Endothelial cell of umbilical vein (primary cell): ENCODE measurements at regions not wholly inside any gene's neighbourhood (a gene's known extent, or its start where the extent isn't known, plus 50 kb on each side); places are given as distances from the start of the nearest gene placed in this dataset.

Source experiments
- BruUV-seq: library from RNA; stranded (reverse); fragments of 400-500 nt; replicated peaks from 2 replicates; lab custom pipeline; 2021; lab: Mats Ljungman, UMichigan
- CTCF ChIA-PET: fragments of 300-600, 350-600 bp; sonication (Branson Sonifier 250); formaldehyde crosslinking; loops from one replicate; lab custom pipeline; 2021; ENCODE audit warnings: antibody characterized with exemption, inconsistent platforms; lab: Charles Lee
- POLR2A ChIA-PET: fragments of 300-600, 350-600 bp; sonication (Branson Sonifier 250); formaldehyde crosslinking; loops from one replicate; lab custom pipeline; 2021; ENCODE audit warnings: antibody characterized with exemption, inconsistent platforms; lab: Charles Lee
- DNase-seq: peaks from one replicate; pipeline ENCODE4 v3.0.0-alpha.2; 2011; ENCODE audit warnings: low read depth, low spot score
- FAIRE-seq: peaks from 2 replicates; lab custom pipeline; 2011; peaks lifted over from hg19 to GRCh38; lab: Jason Lieb, UNC
- H2AFZ ChIP-seq: 2 replicates; pipeline ENCODE4 v1.6.0; 2012; ENCODE audit warnings: low read depth, low read length, control low read depth, inconsistent platforms
- H3K27ac ChIP-seq: 2 replicates; pipeline ENCODE4 v1.5.1; 2011; ENCODE audit warnings: low read depth, mild to moderate bottlenecking, control low read depth, low read length, moderate library complexity; ENCODE audit not compliant: insufficient read depth
- H3K27me3 ChIP-seq, 2 experiments: 2 replicates each; pipeline versions ENCODE4 v1.6.0 to v1.6.1; 2011; ENCODE audit warnings: low read length in 2 of 2, mixed read lengths in 1 of 2; ENCODE audit not compliant: control insufficient read depth in 2 of 2, insufficient read depth in 2 of 2
- H3K36me3 ChIP-seq, 2 experiments: 2 replicates in 1 of 2; 3 replicates in 1 of 2; pipeline ENCODE4 v1.5.1; 2011; ENCODE audit warnings: low read length in 2 of 2, mild to moderate bottlenecking in 1 of 2, moderate library complexity in 1 of 2; ENCODE audit not compliant: control insufficient read depth in 2 of 2, insufficient read depth in 2 of 2; ENCODE audit errors: extremely low read depth in 1 of 2
- H3K4me1 ChIP-seq: 3 replicates; pipeline ENCODE4 v1.5.1; 2011; ENCODE audit warnings: mild to moderate bottlenecking, low read length; ENCODE audit not compliant: control insufficient read depth, insufficient read depth; ENCODE audit errors: extremely low read depth
- H3K4me2 ChIP-seq: 2 replicates; pipeline ENCODE4 v1.6.1; 2011; ENCODE audit warnings: low read length, control low read depth, mixed read lengths; ENCODE audit not compliant: insufficient read depth
- H3K4me3 ChIP-seq, 3 experiments: fragments of 200-600 bp in 1 of 3; sonication (generic), shearing (Covaris generic) in 1 of 3; replicated peaks in 1 of 3; 2 replicates each; pipeline ENCODE4 v1.5.1; 2011 to 2016; ENCODE audit warnings: control low read depth in 3 of 3, low read length in 3 of 3, mild to moderate bottlenecking in 2 of 3, inconsistent platforms in 1 of 3, low read depth in 1 of 3, moderate library complexity in 1 of 3; ENCODE audit not compliant: insufficient read depth in 1 of 3
- H3K79me2 ChIP-seq: 2 replicates; pipeline ENCODE4 v1.6.0; 2012; ENCODE audit warnings: low read length, inconsistent platforms; ENCODE audit not compliant: control insufficient read depth, insufficient read depth
- H3K9ac ChIP-seq: replicated peaks from 2 replicates; pipeline ENCODE3; 2011; ENCODE audit warnings: low read length, control low read depth; ENCODE audit not compliant: insufficient read depth; ENCODE audit errors: extremely low read depth
- H3K9me1 ChIP-seq: replicated peaks from 3 replicates; pipeline ENCODE4 v1.6.0; 2011; ENCODE audit warnings: mild to moderate bottlenecking, low read length; ENCODE audit not compliant: control insufficient read depth, insufficient read depth; ENCODE audit errors: extremely low read depth
- H3K9me3 ChIP-seq: replicated peaks from 2 replicates; pipeline ENCODE4 v1.5.1; 2012; ENCODE audit warnings: low read length, inconsistent platforms; ENCODE audit not compliant: control insufficient read depth, insufficient read depth
- H4K20me1 ChIP-seq: replicated peaks from 2 replicates; pipeline ENCODE3; 2011; ENCODE audit warnings: mild to moderate bottlenecking, low read length; ENCODE audit not compliant: control insufficient read depth, insufficient read depth; ENCODE audit errors: extremely low read depth
- EZH2 ChIP-seq: IDR thresholded peaks from 2 replicates; pipeline ENCODE4 v1.6.1; 2012; ENCODE audit warnings: borderline replicate concordance, low read depth, mild to moderate bottlenecking, moderate library complexity, low read length, inconsistent platforms; ENCODE audit not compliant: severe bottlenecking
- FOS ChIP-seq: IDR thresholded peaks from 2 replicates; pipeline ENCODE4 v1.6.1; 2011; ENCODE audit warnings: mild to moderate bottlenecking, low read length, moderate library complexity, borderline replicate concordance; ENCODE audit not compliant: insufficient read depth
- GATA2 ChIP-seq: IDR thresholded peaks from 2 replicates; pipeline ENCODE4 v1.7.0; 2011; ENCODE audit warnings: low read depth, mild to moderate bottlenecking, moderate library complexity, mixed read lengths, low read length; ENCODE audit not compliant: insufficient read length, insufficient read depth
- JUN ChIP-seq: IDR thresholded peaks from 2 replicates; pipeline ENCODE4 v1.6.1; 2011; ENCODE audit warnings: borderline replicate concordance, low read depth; ENCODE audit not compliant: insufficient read length, insufficient read depth
- MYC ChIP-seq: IDR thresholded peaks from one replicate; pipeline ENCODE4 v1.6.1; 2011; ENCODE audit warnings: mild to moderate bottlenecking, low read depth, low read length
- POLR2A ChIP-seq: IDR thresholded peaks from 2 replicates; pipeline ENCODE4 v1.6.1; 2012; ENCODE audit warnings: low read depth, mild to moderate bottlenecking, control low read depth, low read length
- POLR2AphosphoS5 ChIP-seq: IDR thresholded peaks from 2 replicates; pipeline ENCODE4 v1.6.1; 2012; ENCODE audit warnings: low read depth, mild to moderate bottlenecking, control low read depth, low read length, moderate library complexity; ENCODE audit not compliant: insufficient read depth
- dilution Hi-C: fragments of 300-500 bp; cut with MboI; formaldehyde crosslinking; loops from one replicate; pipeline ENCODE4 v1.15.0; 2019; ENCODE audit warnings: low sequenced_read_pairs; ENCODE audit not compliant: extremely low pct_ligation_motif_present
- intact Hi-C: fragments of 100-400 bp; cut with micrococcal nuclease; formaldehyde crosslinking; loops from one replicate; pipeline ENCODE4 v1.10.0; 2022
- TF ChIP-seq, protein P1 (sequence below), 2 donors: IDR thresholded peaks; 1 replicate in 1 of 2; 2 replicates in 1 of 2; pipeline ENCODE4 v1.5.1; 2011; ENCODE audit warnings: low read length in 2 of 2, mild to moderate bottlenecking in 2 of 2, moderate library complexity in 2 of 2, control low read depth in 1 of 2, inconsistent platforms in 1 of 2, low read depth in 1 of 2; ENCODE audit not compliant: insufficient read depth in 1 of 2; ENCODE audit errors: extremely low read depth in 1 of 2
- TF ChIP-seq, protein P2 (sequence below): IDR thresholded peaks from 2 replicates; pipeline ENCODE4 v1.6.1; 2011; ENCODE audit not compliant: insufficient read depth, insufficient read length

DNA sequence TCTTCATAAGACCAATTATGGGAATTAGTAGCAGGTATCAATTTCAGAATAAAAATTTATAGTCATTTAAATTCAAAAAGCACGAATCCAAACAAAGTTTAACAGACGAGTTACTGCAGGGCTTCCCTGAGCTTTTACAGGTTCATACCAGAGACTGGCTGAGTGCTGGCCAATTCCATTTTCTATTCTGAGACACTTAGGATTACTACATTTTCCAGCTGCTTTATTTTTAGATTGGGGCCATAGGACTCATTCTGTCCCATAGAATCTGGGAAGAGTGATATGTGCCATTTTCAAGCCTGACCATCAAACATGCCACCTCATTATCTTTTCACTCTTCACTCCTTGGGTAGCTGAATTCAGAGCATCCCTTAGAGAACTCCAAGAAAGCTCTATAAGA lies 410.7 kb downstream of the DNAH5 start:
- Histone ChIP-seq H3K4me1 (no peaks in the 10 kb centered on the region), H3K9me3 (no peaks in the 10 kb centered on the region), H2AFZ (no peak overlapping the region), H4K20me1 (no peaks in the 10 kb centered on the region), H3K9ac (no peak overlapping the region), H3K9me1 (no peaks in the 10 kb centered on the region), H3K4me3 (no peak overlapping the region), H3K36me3 (no peaks in the 10 kb centered on the region), H3K79me2 (no peaks in the 10 kb centered on the region), H3K4me2 (no peak overlapping the region), H3K27ac (no peak overlapping the region), H3K27me3 (no peaks in the 10 kb centered on the region)
- POLR2A ChIA-PET = no interaction called here
- FAIRE-seq = no peak
- TF ChIP-seq, protein P1, sequence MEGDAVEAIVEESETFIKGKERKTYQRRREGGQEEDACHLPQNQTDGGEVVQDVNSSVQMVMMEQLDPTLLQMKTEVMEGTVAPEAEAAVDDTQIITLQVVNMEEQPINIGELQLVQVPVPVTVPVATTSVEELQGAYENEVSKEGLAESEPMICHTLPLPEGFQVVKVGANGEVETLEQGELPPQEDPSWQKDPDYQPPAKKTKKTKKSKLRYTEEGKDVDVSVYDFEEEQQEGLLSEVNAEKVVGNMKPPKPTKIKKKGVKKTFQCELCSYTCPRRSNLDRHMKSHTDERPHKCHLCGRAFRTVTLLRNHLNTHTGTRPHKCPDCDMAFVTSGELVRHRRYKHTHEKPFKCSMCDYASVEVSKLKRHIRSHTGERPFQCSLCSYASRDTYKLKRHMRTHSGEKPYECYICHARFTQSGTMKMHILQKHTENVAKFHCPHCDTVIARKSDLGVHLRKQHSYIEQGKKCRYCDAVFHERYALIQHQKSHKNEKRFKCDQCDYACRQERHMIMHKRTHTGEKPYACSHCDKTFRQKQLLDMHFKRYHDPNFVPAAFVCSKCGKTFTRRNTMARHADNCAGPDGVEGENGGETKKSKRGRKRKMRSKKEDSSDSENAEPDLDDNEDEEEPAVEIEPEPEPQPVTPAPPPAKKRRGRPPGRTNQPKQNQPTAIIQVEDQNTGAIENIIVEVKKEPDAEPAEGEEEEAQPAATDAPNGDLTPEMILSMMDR (IDR thresholded peaks at IDR 0.05; ENCODE audit: extremely low read depth in 1 of 2, insufficient read depth in 1 of 2, low read depth in 1 of 2, low read length in 2 of 2) = no peak
- TF ChIP-seq JUN (no peak), POLR2A (no peak), POLR2AphosphoS5 (no peak), FOS (no peak), MYC (no peak), GATA2 (no peak), EZH2 (no peak)
- TF ChIP-seq, protein P2, sequence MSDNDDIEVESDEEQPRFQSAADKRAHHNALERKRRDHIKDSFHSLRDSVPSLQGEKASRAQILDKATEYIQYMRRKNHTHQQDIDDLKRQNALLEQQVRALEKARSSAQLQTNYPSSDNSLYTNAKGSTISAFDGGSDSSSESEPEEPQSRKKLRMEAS = no peak
- intact Hi-C loops (no loop called here), dilution Hi-C loops (no loop called here)
- CTCF ChIA-PET = no interaction called here
- no peak for DNase-seq
- no TSS peak for BruUV-seq
